ENCODE measurements at regions not wholly inside any gene's neighbourhood (a gene's known extent, or its start where the extent isn't known, plus 50 kb on each side); places are given as distances from the start of the nearest gene placed in this dataset.

DNA sequence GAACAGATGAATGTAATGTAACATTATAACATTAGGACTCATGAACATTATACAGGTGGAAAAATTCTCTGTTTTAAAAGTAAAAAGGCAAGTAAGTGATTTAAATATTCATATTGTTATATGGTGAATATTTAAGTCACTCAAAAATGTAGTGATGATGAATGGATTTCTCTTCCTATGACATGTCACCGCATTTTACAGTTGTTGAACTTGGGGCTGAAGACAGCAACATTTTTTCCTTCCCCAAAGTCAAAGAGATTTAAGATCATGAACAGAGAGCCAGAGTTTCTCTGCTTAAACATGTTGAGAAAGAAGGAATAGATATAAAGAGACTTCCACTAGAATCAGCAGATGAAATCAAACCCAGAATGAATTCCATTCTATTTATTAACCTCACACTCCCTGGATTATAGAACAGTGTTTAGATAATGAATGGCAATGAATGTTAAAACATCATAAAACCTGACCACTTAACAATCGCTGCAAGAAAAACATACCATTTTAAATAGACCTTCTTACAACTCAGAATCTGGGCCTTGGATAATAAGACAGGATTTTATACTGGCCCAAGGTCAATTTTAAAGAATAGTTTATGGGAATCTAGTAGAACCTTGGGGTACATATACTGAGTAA is 163.6 kb upstream of the SIX2 start:
- TF ChIP-seq POLR2AphosphoS5 (IDR thresholded peaks at IDR 0.05; ENCODE audit: borderline replicate concordance, low read depth, low read length), result no peak
- no peak for TF ChIP-seq EZH2 (IDR thresholded peaks at IDR 0.05)
- TF ChIP-seq FOXP2 (optimal IDR thresholded peaks at IDR 0.05; ENCODE audit: control extremely low read depth, extremely low read length, insufficient read depth), result no peak
